ENCODE measurements at regions not wholly inside any gene's neighbourhood (a gene's known extent, or its start where the extent isn't known, plus 50 kb on each side); places are given as distances from the start of the nearest gene placed in this dataset.
A peak's percentile ranks its signal among the peaks of the same experiment; 100 is the strongest.

GRCh38 chr2:171253900-171254650 is 93.4 kb upstream of the TLK1 start:
- TF ChIP-seq CTCF (IDR thresholded peaks at IDR 0.05) (peak in 1 of 7 experiments; percentile 11), POLR2A (IDR thresholded peaks at IDR 0.05) (no peak)

All from body of pancreas (tissue), 4 donors.